Osteoblast (primary cell): ENCODE measurements at regions not wholly inside any gene's neighbourhood (a gene's known extent, or its start where the extent isn't known, plus 50 kb on each side); places are given as distances from the start of the nearest gene placed in this dataset.
"Not testable (repeated sequence)": the region's sequence is repeated elsewhere in the genome, so short reads cannot be mapped to it uniquely, and the experiment has no call there.

Experiments
- DNase-seq: peaks from one replicate; pipeline ENCODE4 v3.0.0; 2011; ENCODE audit warnings: low spot score, mixed read lengths; ENCODE audit not compliant: insufficient read length; ENCODE audit errors: missing footprints
- H2AFZ ChIP-seq: 2 replicates; pipeline ENCODE4 v1.6.0; 2011; ENCODE audit warnings: mild to moderate bottlenecking, low read length
- H3K27ac ChIP-seq: 2 replicates; pipeline ENCODE4 v1.5.1; 2011; ENCODE audit warnings: mild to moderate bottlenecking, low read depth, low read length, moderate library complexity
- H3K27me3 ChIP-seq: 2 replicates; pipeline ENCODE4 v1.6.0; 2012; ENCODE audit warnings: mild to moderate bottlenecking, control low read depth, inconsistent platforms, low read length, moderate library complexity; ENCODE audit not compliant: insufficient read depth
- H3K36me3 ChIP-seq: 2 replicates; pipeline ENCODE4 v1.5.1; 2011; ENCODE audit warnings: mild to moderate bottlenecking, low read length, control low read depth, moderate library complexity; ENCODE audit not compliant: insufficient read depth
- H3K4me1 ChIP-seq: 2 replicates; pipeline ENCODE4 v1.5.1; 2011; ENCODE audit warnings: mild to moderate bottlenecking, low read length, control low read depth, moderate library complexity; ENCODE audit not compliant: insufficient read depth
- H3K4me2 ChIP-seq: 2 replicates; pipeline ENCODE4 v1.6.0; 2011; ENCODE audit warnings: mild to moderate bottlenecking, low read length; ENCODE audit not compliant: insufficient read depth
- H3K4me3 ChIP-seq: fragments of 200-600 bp; sonication (generic); 3 replicates; pipeline ENCODE4 v1.5.1; 2012; ENCODE audit warnings: mild to moderate bottlenecking, low read length, inconsistent platforms; ENCODE audit not compliant: insufficient read depth
- H3K79me2 ChIP-seq: 2 replicates; pipeline ENCODE4 v1.6.0; 2012; ENCODE audit warnings: mild to moderate bottlenecking, low read length, control low read depth, inconsistent platforms; ENCODE audit not compliant: insufficient read depth
- H3K9me3 ChIP-seq: 2 replicates; pipeline ENCODE4 v1.5.1; 2011; ENCODE audit warnings: low read depth, low read length, control low read depth
- H4K20me1 ChIP-seq: 2 replicates; pipeline ENCODE4 v1.6.0; 2012; ENCODE audit warnings: mild to moderate bottlenecking, low read length, control low read depth; ENCODE audit not compliant: insufficient read depth
- CTCF ChIP-seq: IDR thresholded peaks from 2 replicates; pipeline ENCODE4 v1.5.1; 2011; ENCODE audit warnings: mild to moderate bottlenecking, low read depth, low read length, moderate library complexity; ENCODE audit errors: extremely low read depth

- no peak overlapping the region for H2AFZ ChIP-seq
- no peaks in the 10 kb centered on the region for H3K4me1 ChIP-seq
- H4K20me1 ChIP-seq = no peaks in the 10 kb centered on the region
- H3K9me3 ChIP-seq = no peaks in the 10 kb centered on the region
- no peak overlapping the region for H3K4me2 ChIP-seq
- H3K27me3 ChIP-seq = no peaks in the 10 kb centered on the region
- no peak overlapping the region for H3K4me3 ChIP-seq
- DNase-seq = no peak
- H3K36me3 ChIP-seq = no peaks in the 10 kb centered on the region
- H3K27ac ChIP-seq = no peak overlapping the region
- H3K79me2 ChIP-seq = no peaks in the 10 kb centered on the region
- no peak for TF ChIP-seq CTCF
Measured at GRCh38 chr6:97978855-97979271, 695.8 kb upstream of the MMS22L start.

- H3K36me3 ChIP-seq, DNase-seq, H3K27me3 ChIP-seq, H3K27ac ChIP-seq, H3K9me3 ChIP-seq, H3K79me2 ChIP-seq, H3K4me2 ChIP-seq, H3K4me1 ChIP-seq, H2AFZ ChIP-seq, H4K20me1 ChIP-seq, H3K4me3 ChIP-seq: not testable (repeated sequence)
Measured at GRCh38 chr6:97979285-97979684, 696.3 kb upstream of the MMS22L start.

- Histone ChIP-seq H3K27me3 (no peaks in the 10 kb centered on the region), H3K79me2 (no peaks in the 10 kb centered on the region), H3K27ac (no peak overlapping the region), H2AFZ (no peak overlapping the region), H4K20me1 (no peaks in the 10 kb centered on the region), H3K4me2 (no peak overlapping the region), H3K4me1 (no peaks in the 10 kb centered on the region), H3K9me3 (no peaks in the 10 kb centered on the region), H3K36me3 (no peaks in the 10 kb centered on the region), H3K4me3 (no peak overlapping the region)
- no peak for DNase-seq
- TF ChIP-seq CTCF = no peak
Measured at GRCh38 chr6:97989451-97989850, 706.4 kb upstream of the MMS22L start.

GRCh38 chr6:97995158-97995557 is 712.1 kb upstream of the MMS22L start:
- no peak overlapping the region for H3K27ac ChIP-seq
- no peaks in the 10 kb centered on the region for H3K27me3 ChIP-seq
- no peaks in the 10 kb centered on the region for H3K36me3 ChIP-seq
- H3K9me3 ChIP-seq = no peaks in the 10 kb centered on the region
- no peak for DNase-seq
- no peak overlapping the region for H3K4me2 ChIP-seq
- no peaks in the 10 kb centered on the region for H4K20me1 ChIP-seq
- H2AFZ ChIP-seq = no peak overlapping the region
- H3K4me1 ChIP-seq = no peaks in the 10 kb centered on the region
- TF ChIP-seq CTCF = no peak
- H3K4me3 ChIP-seq = no peak overlapping the region
- no peaks in the 10 kb centered on the region for H3K79me2 ChIP-seq

GRCh38 chr6:98002678-98003077 is 719.7 kb upstream of the MMS22L start:
- TF ChIP-seq CTCF = no peak
- DNase-seq = no peak

More at GRCh38 chr6:98002678-98003077, 719.7 kb upstream of the MMS22L start:
- no peaks in the 10 kb centered on the region for H3K79me2 ChIP-seq
- no peaks in the 10 kb centered on the region for H4K20me1 ChIP-seq
- H3K27ac ChIP-seq = no peak overlapping the region
- H3K9me3 ChIP-seq = no peaks in the 10 kb centered on the region
- H3K36me3 ChIP-seq = no peaks in the 10 kb centered on the region
- no peak overlapping the region for H2AFZ ChIP-seq
- no peaks in the 10 kb centered on the region for H3K27me3 ChIP-seq
- H3K4me1 ChIP-seq = no peaks in the 10 kb centered on the region
- no peak overlapping the region for H3K4me2 ChIP-seq
- H3K4me3 ChIP-seq = no peak overlapping the region
